ENCODE measurements at regions not wholly inside any gene's neighbourhood (a gene's known extent, or its start where the extent isn't known, plus 50 kb on each side); places are given as distances from the start of the nearest gene placed in this dataset.
"Not testable (repeated sequence)": the region's sequence is repeated elsewhere in the genome, so short reads cannot be mapped to it uniquely, and the experiment has no call there.

- Mint-ChIP-seq H3K36me3 (ENCODE audit: low read depth) (no peaks in the 10 kb centered on the region), H3K4me1 (peaks cover 27% of the 10 kb centered on the region), H3K9me3 (no peaks in the 10 kb centered on the region), H3K4me3 (no peak overlapping the region), H3K27me3 (peaks cover 3% of the 10 kb centered on the region), H3K27ac (no peak overlapping the region)
- ATAC-seq (ENCODE audit: low read depth) (no peak), DNase-seq (no peak)
- CTCF ChIA-PET: interaction anchor here (1.5 kb wide), 1 partner anchor 9 kb away, joined by 4 read pairs; no protein-coding TSS in a partner anchor
- POLR2A ChIA-PET: interaction anchor here (5.2 kb wide), 1 partner anchor 12 kb away, joined by 31 read pairs; no protein-coding TSS in a partner anchor
- intact Hi-C loops (cut with micrococcal nuclease): no loop called here
- TF ChIP-seq, protein P1, sequence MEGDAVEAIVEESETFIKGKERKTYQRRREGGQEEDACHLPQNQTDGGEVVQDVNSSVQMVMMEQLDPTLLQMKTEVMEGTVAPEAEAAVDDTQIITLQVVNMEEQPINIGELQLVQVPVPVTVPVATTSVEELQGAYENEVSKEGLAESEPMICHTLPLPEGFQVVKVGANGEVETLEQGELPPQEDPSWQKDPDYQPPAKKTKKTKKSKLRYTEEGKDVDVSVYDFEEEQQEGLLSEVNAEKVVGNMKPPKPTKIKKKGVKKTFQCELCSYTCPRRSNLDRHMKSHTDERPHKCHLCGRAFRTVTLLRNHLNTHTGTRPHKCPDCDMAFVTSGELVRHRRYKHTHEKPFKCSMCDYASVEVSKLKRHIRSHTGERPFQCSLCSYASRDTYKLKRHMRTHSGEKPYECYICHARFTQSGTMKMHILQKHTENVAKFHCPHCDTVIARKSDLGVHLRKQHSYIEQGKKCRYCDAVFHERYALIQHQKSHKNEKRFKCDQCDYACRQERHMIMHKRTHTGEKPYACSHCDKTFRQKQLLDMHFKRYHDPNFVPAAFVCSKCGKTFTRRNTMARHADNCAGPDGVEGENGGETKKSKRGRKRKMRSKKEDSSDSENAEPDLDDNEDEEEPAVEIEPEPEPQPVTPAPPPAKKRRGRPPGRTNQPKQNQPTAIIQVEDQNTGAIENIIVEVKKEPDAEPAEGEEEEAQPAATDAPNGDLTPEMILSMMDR (IDR thresholded peaks at IDR 0.05): no peak
Measured at GRCh38 chr1:38487396-38487795, 372.2 kb downstream of the RRAGC start.

- no peak overlapping the region for H3K4me3 Mint-ChIP-seq
- no peaks in the 10 kb centered on the region for H3K9me3 Mint-ChIP-seq
- DNase-seq (no peak), ATAC-seq (ENCODE audit: low read depth) (no peak)
- H3K27me3 Mint-ChIP-seq: no peaks in the 10 kb centered on the region
- ChIA-PET POLR2A (interaction anchor here (5.2 kb wide), 1 partner anchor 11 kb away, joined by 31 read pairs; no protein-coding TSS in a partner anchor), CTCF (interaction anchor here (1.5 kb wide), 1 partner anchor 11 kb away, joined by 4 read pairs; no protein-coding TSS in a partner anchor)
- peaks cover 39% of the 10 kb centered on the region for H3K4me1 Mint-ChIP-seq
- TF ChIP-seq, protein P1 (IDR thresholded peaks at IDR 0.05): no peak
- intact Hi-C loops (cut with micrococcal nuclease): no loop called here
- no peak overlapping the region for H3K27ac Mint-ChIP-seq
- no peaks in the 10 kb centered on the region for H3K36me3 Mint-ChIP-seq (ENCODE audit: low read depth)
Measured at GRCh38 chr1:38486085-38486484, 373.5 kb downstream of the RRAGC start.

GRCh38 chr1:38481871-38482826 lies 377.4 kb downstream of the RRAGC start:
- intact Hi-C loops (cut with micrococcal nuclease): loop anchor here (2.0 kb wide), 1 partner anchor 307 kb away; no protein-coding TSS in a partner anchor
- peaks cover 12% of the 10 kb centered on the region for H3K9me3 Mint-ChIP-seq
- ChIA-PET CTCF (no interaction called here), POLR2A (interaction anchor here (0.6 to 1.4 kb wide), 4 partner anchors 21 to 308 kb away, joined by 3 to 7 read pairs (median 4); no protein-coding TSS in a partner anchor)
- no peaks in the 10 kb centered on the region for H3K27me3 Mint-ChIP-seq
- peaks cover 52% of the 10 kb centered on the region for H3K4me1 Mint-ChIP-seq
- no peak for DNase-seq
- TF ChIP-seq, protein P1 (IDR thresholded peaks at IDR 0.05): no peak
- ATAC-seq (ENCODE audit: low read depth): peak; percentile 63
- peak overlapping the region; percentile 80 for H3K27ac Mint-ChIP-seq
- peaks cover 14% of the 10 kb centered on the region for H3K36me3 Mint-ChIP-seq (ENCODE audit: low read depth)
- H3K4me3 Mint-ChIP-seq: no peak overlapping the region

DNA sequence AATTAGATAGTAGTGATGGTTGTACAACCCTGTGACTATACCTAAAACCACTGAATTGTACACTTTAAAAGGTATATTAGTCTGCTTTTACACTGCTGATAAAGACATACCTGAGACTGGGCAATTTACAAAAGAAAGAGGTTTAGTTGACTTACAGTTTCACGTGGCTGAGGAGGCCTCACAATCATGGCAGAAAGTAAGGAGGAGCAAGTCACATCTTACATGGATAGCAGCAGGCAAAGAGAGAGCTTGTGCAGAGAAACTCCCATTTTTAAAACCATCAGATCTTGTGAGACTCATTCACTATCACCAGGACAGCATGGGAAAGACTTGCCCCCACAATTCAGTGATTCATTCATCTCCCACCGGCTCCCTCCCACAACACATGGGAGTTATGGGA lies 379.9 kb downstream of the RRAGC start:
- Mint-ChIP-seq H3K9me3 (peaks cover 12% of the 10 kb centered on the region), H3K4me1 (peaks cover 65% of the 10 kb centered on the region), H3K36me3 (ENCODE audit: low read depth) (peaks cover 18% of the 10 kb centered on the region), H3K27ac (peak overlapping the region; percentile 59)
- H3K27me3 Mint-ChIP-seq; CTCF ChIA-PET; DNase-seq; H3K4me3 Mint-ChIP-seq; POLR2A ChIA-PET; ATAC-seq (ENCODE audit: low read depth): not testable (repeated sequence)
- intact Hi-C loops (cut with micrococcal nuclease): loop anchor here (5.0 to 10.0 kb wide), 2 partner anchors 105 to 427 kb away; no protein-coding TSS in a partner anchor

DNA sequence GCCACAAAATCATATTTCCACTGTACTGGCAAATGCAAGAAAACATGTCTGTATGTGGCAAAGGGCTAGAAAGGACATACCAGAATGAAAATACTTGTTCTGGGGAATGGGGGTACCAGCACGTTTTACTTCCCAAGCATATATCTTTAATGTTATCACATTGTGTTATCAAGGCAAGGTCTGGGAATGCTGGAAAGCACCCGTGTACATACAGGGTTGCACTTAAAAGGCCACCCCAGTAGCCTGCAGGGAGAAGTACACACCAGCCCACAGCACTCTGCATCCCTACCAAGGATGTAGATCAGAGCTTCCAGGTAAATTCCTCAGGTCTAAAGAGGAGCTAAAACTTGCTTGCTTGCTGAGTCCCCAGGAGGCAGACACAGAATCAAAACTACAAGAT lies 381.8 kb downstream of the RRAGC start:
- peaks cover 18% of the 10 kb centered on the region for H3K36me3 Mint-ChIP-seq (ENCODE audit: low read depth)
- CTCF ChIA-PET: interaction anchor here (0.6 kb wide), 1 partner anchor 455 kb away, joined by 3 read pairs; no protein-coding TSS in a partner anchor
- H3K27ac Mint-ChIP-seq: peak overlapping the region; percentile 98
- H3K4me1 Mint-ChIP-seq: peaks cover 69% of the 10 kb centered on the region
- H3K9me3 Mint-ChIP-seq: peaks cover 12% of the 10 kb centered on the region
- DNase-seq: no peak
- no peak for ATAC-seq (ENCODE audit: low read depth)
- TF ChIP-seq, protein P1 (IDR thresholded peaks at IDR 0.05): no peak
- intact Hi-C loops (cut with micrococcal nuclease): loop anchor here (5.0 to 10.0 kb wide), 2 partner anchors 107 to 426 kb away; no protein-coding TSS in a partner anchor
- peak overlapping the region; percentile 91 for H3K4me3 Mint-ChIP-seq
- no peaks in the 10 kb centered on the region for H3K27me3 Mint-ChIP-seq
- POLR2A ChIA-PET: interaction anchor here (0.5 to 4.8 kb wide), 3 partner anchors 81 to 329 kb away, joined by 3 to 85 read pairs (median 5); no protein-coding TSS in a partner anchor

Data from activated B cell treated with CpG ODN at 0.5 μM for 24 hours (primary cell).